GM12873 (cell line): ENCODE measurements at regions not wholly inside any gene's neighbourhood (a gene's known extent, or its start where the extent isn't known, plus 50 kb on each side); places are given as distances from the start of the nearest gene placed in this dataset.

Experiments used
- TF ChIP-seq, protein P1 (sequence below): IDR thresholded peaks from 2 replicates; pipeline ENCODE4 v1.5.1; 2012; ENCODE audit warnings: low read depth, mild to moderate bottlenecking, moderate library complexity, low read length, control low read depth; ENCODE audit not compliant: insufficient read depth; ENCODE audit errors: missing control alignments

DNA sequence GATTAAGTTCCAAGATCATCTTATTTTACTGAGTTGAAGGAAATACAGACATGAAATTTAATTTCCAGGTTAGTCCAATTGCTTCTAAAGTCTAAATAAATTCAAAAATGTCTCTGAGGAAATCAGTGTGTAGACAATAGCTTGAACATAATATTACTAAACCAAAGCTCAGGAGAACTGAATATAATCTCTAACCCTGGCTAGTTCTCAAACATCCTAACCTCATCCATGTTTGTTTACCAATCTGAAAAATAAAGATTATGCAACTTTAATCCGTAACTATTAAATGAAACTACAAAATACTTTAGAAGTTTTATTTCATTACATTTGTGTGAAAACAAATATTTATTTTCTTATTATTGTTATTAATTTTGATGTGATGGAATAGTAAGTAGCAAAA is 387.2 kb downstream of the TBC1D32 start:
- TF ChIP-seq, protein P1, sequence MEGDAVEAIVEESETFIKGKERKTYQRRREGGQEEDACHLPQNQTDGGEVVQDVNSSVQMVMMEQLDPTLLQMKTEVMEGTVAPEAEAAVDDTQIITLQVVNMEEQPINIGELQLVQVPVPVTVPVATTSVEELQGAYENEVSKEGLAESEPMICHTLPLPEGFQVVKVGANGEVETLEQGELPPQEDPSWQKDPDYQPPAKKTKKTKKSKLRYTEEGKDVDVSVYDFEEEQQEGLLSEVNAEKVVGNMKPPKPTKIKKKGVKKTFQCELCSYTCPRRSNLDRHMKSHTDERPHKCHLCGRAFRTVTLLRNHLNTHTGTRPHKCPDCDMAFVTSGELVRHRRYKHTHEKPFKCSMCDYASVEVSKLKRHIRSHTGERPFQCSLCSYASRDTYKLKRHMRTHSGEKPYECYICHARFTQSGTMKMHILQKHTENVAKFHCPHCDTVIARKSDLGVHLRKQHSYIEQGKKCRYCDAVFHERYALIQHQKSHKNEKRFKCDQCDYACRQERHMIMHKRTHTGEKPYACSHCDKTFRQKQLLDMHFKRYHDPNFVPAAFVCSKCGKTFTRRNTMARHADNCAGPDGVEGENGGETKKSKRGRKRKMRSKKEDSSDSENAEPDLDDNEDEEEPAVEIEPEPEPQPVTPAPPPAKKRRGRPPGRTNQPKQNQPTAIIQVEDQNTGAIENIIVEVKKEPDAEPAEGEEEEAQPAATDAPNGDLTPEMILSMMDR, result no peak

DNA sequence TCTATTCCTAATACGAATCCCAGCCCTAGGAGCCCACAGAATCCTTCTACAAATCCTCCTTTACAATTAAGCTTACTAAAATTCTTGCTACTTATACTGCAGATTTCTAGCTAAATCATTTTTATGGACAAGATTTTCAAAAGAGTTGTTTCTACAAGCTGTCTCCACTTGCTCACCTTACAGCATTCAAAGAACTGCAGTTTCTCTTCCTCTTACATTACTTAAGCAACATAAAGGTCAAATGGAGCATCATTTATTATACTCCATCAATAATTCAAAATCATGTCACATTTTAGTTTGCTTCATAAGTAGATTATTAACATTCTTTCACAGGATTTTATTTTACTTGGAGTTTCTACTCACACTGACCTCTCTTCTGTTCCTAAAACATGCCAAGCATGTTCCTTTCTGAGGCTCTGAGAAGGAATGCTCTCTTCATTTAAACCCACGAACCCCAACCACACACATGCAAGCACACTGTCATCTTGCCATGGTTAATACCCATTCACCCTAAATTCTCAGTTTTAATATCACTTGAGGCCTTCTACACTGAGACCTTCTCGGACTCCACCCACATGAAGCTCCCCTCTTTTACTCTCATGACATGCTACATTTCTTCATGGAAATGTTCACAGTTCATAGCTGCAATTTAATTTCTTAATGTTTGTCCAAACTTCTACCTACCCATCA is 388.2 kb downstream of the TBC1D32 start:
- TF ChIP-seq, protein P1, result no peak

DNA sequence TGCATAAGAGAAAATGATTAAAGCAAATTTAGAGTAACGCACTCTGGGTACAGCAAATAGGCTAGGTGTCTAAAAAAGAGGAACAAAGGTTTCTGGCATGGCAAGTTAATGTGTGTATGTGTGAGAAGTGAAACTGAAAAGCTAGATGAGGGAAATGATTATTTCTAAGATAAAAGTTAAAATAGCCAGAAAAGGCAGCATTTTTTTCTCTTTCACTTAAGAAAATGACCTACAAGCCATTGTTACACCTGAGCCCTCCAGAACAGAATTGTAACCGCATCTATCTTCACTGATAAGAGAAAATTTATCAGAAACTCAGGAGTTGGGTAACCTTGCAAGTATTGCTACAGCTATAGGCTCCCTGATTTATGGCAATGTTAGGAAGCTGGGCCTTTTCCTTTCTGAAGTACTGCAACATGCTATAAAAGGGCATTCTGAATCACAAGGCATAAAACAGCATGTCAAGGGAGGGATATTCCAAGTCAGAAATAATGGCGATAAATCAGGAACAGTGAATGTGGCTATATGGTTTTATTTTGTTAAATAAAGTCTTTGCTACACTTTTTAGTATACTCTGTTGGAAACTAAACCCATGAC is 395.3 kb downstream of the TBC1D32 start:
- TF ChIP-seq, protein P1, result no peak

GRCh38 chr6:120938164-120938875 is 396.0 kb downstream of the TBC1D32 start:
- TF ChIP-seq, protein P1, result no peak

GRCh38 chr6:120935908-120936307 is 398.4 kb downstream of the TBC1D32 start:
- TF ChIP-seq, protein P1, result no peak

DNA sequence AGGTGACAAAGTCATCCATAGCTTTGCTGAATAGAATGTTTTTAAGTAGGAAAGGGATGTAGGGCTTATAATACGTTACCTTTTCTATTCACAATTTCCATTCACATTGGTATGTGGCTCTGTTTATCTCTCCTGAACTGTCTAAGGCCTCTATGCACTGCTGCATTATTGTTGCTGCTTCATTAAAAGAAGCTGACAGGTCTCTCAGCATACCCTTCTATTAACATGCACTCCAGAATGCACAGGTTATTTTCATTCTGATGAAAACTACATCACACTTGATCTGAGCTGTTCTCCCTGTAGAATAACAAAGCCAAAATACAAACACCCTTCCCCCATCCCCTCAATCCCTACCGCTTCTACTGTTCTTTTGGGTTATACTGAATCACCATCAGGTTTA is 399.3 kb downstream of the TBC1D32 start:
- TF ChIP-seq, protein P1, result no peak

DNA sequence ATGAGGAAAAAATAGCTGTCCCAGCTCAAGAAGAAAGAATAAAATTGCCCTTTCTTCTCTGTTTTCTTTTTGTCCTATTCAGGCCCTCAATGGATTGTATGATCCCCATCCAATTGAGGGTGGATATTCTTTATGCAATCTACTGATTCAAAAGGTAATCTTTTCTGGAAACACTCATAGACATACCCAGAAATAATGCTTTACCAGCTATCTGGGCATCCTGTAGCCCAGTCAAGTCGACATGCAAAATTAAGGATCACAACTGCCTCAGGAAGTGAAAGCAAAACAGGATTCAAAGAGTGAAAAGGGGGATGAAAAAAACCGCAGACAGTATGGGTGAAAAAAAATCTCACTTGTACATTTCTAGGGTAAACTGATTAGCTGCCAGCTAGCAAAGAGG is 410.1 kb downstream of the TBC1D32 start:
- TF ChIP-seq, protein P1, result no peak
